ENCODE measurements at regions not wholly inside any gene's neighbourhood (a gene's known extent, or its start where the extent isn't known, plus 50 kb on each side); places are given as distances from the start of the nearest gene placed in this dataset.

DNA sequence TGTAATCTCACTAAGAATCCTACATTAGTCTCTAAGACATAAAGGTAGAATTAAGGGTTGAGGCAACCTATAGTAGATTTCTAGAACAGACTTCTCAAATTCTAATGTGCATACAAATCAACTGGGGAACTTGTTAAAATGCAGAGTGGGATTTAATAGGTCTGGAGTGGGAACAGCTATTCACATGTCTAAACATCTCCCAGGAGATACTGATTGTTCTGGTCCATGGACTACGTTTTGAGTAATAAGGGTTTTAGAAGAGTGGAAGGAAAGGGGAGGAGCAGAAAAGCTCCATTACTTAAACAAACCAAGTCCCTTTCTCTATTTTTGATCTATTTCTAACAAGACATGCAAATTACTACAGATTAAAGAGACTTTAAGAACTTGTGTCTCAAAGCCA lies 524.8 kb downstream of the TUSC7 start:
- TF ChIP-seq, protein P1, sequence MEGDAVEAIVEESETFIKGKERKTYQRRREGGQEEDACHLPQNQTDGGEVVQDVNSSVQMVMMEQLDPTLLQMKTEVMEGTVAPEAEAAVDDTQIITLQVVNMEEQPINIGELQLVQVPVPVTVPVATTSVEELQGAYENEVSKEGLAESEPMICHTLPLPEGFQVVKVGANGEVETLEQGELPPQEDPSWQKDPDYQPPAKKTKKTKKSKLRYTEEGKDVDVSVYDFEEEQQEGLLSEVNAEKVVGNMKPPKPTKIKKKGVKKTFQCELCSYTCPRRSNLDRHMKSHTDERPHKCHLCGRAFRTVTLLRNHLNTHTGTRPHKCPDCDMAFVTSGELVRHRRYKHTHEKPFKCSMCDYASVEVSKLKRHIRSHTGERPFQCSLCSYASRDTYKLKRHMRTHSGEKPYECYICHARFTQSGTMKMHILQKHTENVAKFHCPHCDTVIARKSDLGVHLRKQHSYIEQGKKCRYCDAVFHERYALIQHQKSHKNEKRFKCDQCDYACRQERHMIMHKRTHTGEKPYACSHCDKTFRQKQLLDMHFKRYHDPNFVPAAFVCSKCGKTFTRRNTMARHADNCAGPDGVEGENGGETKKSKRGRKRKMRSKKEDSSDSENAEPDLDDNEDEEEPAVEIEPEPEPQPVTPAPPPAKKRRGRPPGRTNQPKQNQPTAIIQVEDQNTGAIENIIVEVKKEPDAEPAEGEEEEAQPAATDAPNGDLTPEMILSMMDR (IDR thresholded peaks at IDR 0.05) = no peak
- no peak for TF ChIP-seq POLR2A (IDR thresholded peaks at IDR 0.05)
- TF ChIP-seq EP300 (IDR thresholded peaks at IDR 0.05) = no peak
- TF ChIP-seq POLR2AphosphoS5 (IDR thresholded peaks at IDR 0.05) = no peak
